HG03457 (cell line): ENCODE measurements at regions not wholly inside any gene's neighbourhood (a gene's known extent, or its start where the extent isn't known, plus 50 kb on each side); places are given as distances from the start of the nearest gene placed in this dataset.
A peak's percentile ranks its signal among the peaks of the same experiment; 100 is the strongest.
"Not testable (repeated sequence)": the region's sequence is repeated elsewhere in the genome, so short reads cannot be mapped to it uniquely, and the experiment has no call there.

Experiments used
- ATAC-seq: cut with Tn5 transposase; IDR thresholded peaks from one replicate; pipeline ENCODE4 v1.9.1; 2021; ENCODE audit warnings: moderate number of reproducible peaks; ENCODE audit not compliant: unreplicated experiment

GRCh38 chr4:68720723-68721122 is 50.3 kb upstream of the UGT2B15 start:
- not testable (repeated sequence) for ATAC-seq

- ATAC-seq = no peak
These were observed 54.0 kb upstream of the UGT2B15 start for GRCh38 chr4:68724426-68724825.

- ATAC-seq = no peak
These were observed 54.5 kb upstream of the UGT2B15 start for GRCh38 chr4:68724922-68725321.

GRCh38 chr4:68732653-68733466 is 62.4 kb upstream of the UGT2B15 start:
- ATAC-seq = peak; percentile 91

- peak; percentile 67 for ATAC-seq
These were observed 63.6 kb upstream of the UGT2B15 start for GRCh38 chr4:68734095-68734494.

GRCh38 chr4:68735106-68735505 is 64.7 kb upstream of the UGT2B15 start:
- ATAC-seq = no peak

GRCh38 chr4:68736813-68737212 is 66.4 kb upstream of the UGT2B15 start:
- ATAC-seq = no peak

GRCh38 chr4:68738036-68738435 is 67.6 kb upstream of the UGT2B15 start:
- no peak for ATAC-seq

- ATAC-seq = no peak
These were observed 71.4 kb upstream of the UGT2B10 start for GRCh38 chr4:68744368-68744767.

GRCh38 chr4:68748181-68748991 is 67.4 kb upstream of the UGT2B10 start:
- ATAC-seq = peak; percentile 72

GRCh38 chr4:68750555-68750954 is 65.2 kb upstream of the UGT2B10 start:
- no peak for ATAC-seq

- ATAC-seq = no peak
These were observed 64.7 kb upstream of the UGT2B10 start for GRCh38 chr4:68751138-68751537.

- no peak for ATAC-seq
These were observed 49.9 kb upstream of the UGT2B10 start for GRCh38 chr4:68765876-68766275.
